Tibial nerve (tissue), 4 donors: ENCODE measurements at regions not wholly inside any gene's neighbourhood (a gene's known extent, or its start where the extent isn't known, plus 50 kb on each side); places are given as distances from the start of the nearest gene placed in this dataset.

Experiments used
- EP300 ChIP-seq, 2 donors: sonication (generic); formaldehyde crosslinking; IDR thresholded peaks; one replicate each; pipeline ENCODE4 v1.6.1; 2017; ENCODE audit warnings: antibody characterized with exemption in 2 of 2, mild to moderate bottlenecking in 1 of 2
- POLR2A ChIP-seq, 2 donors: fragments of 450-650 bp; IDR thresholded peaks; one replicate each; pipeline ENCODE4 v1.6.1; 2017; ENCODE audit warnings: antibody characterized with exemption in 2 of 2, mild to moderate bottlenecking in 2 of 2, moderate library complexity in 2 of 2
- TF ChIP-seq, protein P1 (sequence below), 5 experiments: fragments of 200-600 bp in 3 of 5; fragments of 450-650 bp in 2 of 5; sonication (generic) in 3 of 5; IDR thresholded peaks; one replicate each; pipeline ENCODE4 v1.5.1; 2016 to 2019; ENCODE audit warnings: antibody characterized with exemption in 5 of 5, mild to moderate bottlenecking in 3 of 5, moderate library complexity in 2 of 5

DNA sequence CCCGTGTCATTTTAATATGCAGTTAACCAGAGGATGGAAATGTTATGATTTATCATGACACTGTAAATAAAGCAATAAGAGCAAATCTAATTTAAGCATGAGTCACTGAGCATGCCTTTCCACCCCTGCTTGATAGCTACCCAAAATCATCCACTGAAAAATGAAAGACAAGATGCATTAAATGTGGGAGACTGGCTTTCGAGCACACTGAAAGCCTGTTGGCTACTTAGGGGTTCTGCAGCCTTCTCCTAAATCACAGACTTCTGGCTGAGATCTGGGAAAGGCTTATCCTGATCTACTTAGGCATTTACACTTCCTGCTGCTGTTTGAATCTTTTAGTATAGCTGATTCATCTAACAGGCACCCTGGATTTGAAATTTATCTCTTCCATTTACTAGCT, 778.3 kb upstream of the CDH7 start:
- TF ChIP-seq, protein P1, sequence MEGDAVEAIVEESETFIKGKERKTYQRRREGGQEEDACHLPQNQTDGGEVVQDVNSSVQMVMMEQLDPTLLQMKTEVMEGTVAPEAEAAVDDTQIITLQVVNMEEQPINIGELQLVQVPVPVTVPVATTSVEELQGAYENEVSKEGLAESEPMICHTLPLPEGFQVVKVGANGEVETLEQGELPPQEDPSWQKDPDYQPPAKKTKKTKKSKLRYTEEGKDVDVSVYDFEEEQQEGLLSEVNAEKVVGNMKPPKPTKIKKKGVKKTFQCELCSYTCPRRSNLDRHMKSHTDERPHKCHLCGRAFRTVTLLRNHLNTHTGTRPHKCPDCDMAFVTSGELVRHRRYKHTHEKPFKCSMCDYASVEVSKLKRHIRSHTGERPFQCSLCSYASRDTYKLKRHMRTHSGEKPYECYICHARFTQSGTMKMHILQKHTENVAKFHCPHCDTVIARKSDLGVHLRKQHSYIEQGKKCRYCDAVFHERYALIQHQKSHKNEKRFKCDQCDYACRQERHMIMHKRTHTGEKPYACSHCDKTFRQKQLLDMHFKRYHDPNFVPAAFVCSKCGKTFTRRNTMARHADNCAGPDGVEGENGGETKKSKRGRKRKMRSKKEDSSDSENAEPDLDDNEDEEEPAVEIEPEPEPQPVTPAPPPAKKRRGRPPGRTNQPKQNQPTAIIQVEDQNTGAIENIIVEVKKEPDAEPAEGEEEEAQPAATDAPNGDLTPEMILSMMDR (IDR thresholded peaks at IDR 0.05): no peak
- TF ChIP-seq POLR2A (IDR thresholded peaks at IDR 0.05): no peak
- TF ChIP-seq EP300 (IDR thresholded peaks at IDR 0.05): no peak
